Chondrocyte (in vitro differentiated cells): ENCODE measurements at regions not wholly inside any gene's neighbourhood (a gene's known extent, or its start where the extent isn't known, plus 50 kb on each side); places are given as distances from the start of the nearest gene placed in this dataset.

Experiments used
- DNase-seq: peaks from one replicate; pipeline ENCODE4 v3.0.0; 2021; ENCODE audit warnings: mixed read lengths, low spot score
- H3K27ac Mint-ChIP-seq: one replicate; pipeline ENCODE4 v1.8.0; 2021; ENCODE audit warnings: mild to moderate bottlenecking, moderate library complexity, mixed read lengths; ENCODE audit not compliant: unreplicated experiment
- H3K27me3 Mint-ChIP-seq: 2 replicates; pipeline ENCODE4 v1.8.0; 2021; ENCODE audit warnings: low read depth, mixed read lengths
- H3K36me3 Mint-ChIP-seq: 2 replicates; pipeline ENCODE4 v1.8.0; 2021; ENCODE audit warnings: low read depth, mixed read lengths
- H3K4me1 Mint-ChIP-seq: 2 replicates; pipeline ENCODE4 v1.8.0; 2021; ENCODE audit warnings: low read depth, mild to moderate bottlenecking, mixed read lengths
- H3K4me3 Mint-ChIP-seq: one replicate; pipeline ENCODE4 v1.8.0; 2021; ENCODE audit warnings: mild to moderate bottlenecking, moderate library complexity, mixed read lengths; ENCODE audit not compliant: unreplicated experiment
- H3K9me3 Mint-ChIP-seq: 2 replicates; pipeline ENCODE4 v1.8.0; 2021; ENCODE audit warnings: low read depth, mixed read lengths
- TF ChIP-seq, protein P1 (sequence below): fragments of 200-600 bp; sonication (generic); IDR thresholded peaks from 2 replicates; pipeline ENCODE4 v1.5.0; 2021; ENCODE audit warnings: antibody characterized with exemption, mild to moderate bottlenecking, moderate library complexity

DNA sequence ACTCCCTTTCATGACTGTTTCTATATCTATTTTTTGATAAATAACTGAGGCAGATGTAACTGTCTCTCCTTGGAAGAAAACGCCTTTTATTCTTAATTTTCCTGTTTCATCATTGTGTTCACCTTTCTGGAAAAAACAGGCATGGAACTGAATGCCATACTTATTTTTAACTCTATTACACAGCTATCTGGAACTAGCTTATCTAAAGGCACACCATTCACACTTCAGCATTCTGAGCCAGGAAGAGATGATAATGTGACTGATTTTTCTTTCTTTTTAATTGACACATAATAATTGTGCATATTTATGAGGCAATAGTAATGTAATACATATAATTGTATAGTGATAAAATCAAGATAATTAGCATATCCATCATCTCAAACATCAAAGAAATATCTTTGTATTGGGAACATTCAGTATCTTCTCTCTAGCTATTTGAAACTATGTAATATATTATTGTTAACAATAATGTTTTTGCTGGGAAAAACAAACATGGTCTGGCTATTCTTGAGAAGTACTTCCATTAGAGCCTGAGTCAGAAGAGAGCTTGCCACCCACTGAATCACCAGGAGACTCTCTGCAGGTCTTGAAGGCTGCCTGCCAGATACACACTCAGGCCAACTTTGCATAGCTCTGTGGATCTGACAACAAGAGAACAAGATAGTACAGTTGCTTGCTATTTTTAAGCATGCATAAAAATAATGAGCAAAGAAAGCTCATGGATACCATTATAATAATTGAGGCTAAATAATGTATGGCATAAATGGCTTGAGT lies 501.0 kb upstream of the EDIL3 start:
- peak overlapping the region; percentile 47 for H3K27ac Mint-ChIP-seq
- H3K27me3 Mint-ChIP-seq = peaks cover 9% of the 10 kb centered on the region
- TF ChIP-seq, protein P1, sequence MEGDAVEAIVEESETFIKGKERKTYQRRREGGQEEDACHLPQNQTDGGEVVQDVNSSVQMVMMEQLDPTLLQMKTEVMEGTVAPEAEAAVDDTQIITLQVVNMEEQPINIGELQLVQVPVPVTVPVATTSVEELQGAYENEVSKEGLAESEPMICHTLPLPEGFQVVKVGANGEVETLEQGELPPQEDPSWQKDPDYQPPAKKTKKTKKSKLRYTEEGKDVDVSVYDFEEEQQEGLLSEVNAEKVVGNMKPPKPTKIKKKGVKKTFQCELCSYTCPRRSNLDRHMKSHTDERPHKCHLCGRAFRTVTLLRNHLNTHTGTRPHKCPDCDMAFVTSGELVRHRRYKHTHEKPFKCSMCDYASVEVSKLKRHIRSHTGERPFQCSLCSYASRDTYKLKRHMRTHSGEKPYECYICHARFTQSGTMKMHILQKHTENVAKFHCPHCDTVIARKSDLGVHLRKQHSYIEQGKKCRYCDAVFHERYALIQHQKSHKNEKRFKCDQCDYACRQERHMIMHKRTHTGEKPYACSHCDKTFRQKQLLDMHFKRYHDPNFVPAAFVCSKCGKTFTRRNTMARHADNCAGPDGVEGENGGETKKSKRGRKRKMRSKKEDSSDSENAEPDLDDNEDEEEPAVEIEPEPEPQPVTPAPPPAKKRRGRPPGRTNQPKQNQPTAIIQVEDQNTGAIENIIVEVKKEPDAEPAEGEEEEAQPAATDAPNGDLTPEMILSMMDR = no peak
- no peak overlapping the region for H3K4me3 Mint-ChIP-seq
- peaks cover 16% of the 10 kb centered on the region for H3K4me1 Mint-ChIP-seq
- H3K36me3 Mint-ChIP-seq = peaks cover 3% of the 10 kb centered on the region
- no peak for DNase-seq
- H3K9me3 Mint-ChIP-seq = peaks cover 10% of the 10 kb centered on the region

DNA sequence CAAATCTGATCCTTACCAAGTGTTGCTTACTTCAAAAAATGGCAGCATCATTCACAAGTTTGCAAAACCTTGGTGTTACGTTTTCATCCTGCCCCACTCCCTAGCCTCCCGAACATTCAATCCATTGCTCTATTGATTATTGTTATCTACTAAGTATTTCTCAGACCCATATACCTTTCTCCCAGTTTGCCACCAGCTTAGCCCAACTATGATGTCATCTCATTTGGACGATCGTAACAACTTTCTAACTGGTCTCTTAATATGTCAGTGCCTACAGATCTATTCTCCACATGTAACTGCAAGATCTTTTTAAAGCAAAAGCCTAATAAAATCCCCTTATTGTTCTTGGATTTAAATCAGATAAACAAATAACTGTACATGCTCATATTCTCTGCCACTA lies 497.1 kb upstream of the EDIL3 start:
- no peak for DNase-seq
- peaks cover 16% of the 10 kb centered on the region for H3K4me1 Mint-ChIP-seq
- H3K4me3 Mint-ChIP-seq = no peak overlapping the region
- TF ChIP-seq, protein P1 = no peak
- no peaks in the 10 kb centered on the region for H3K27me3 Mint-ChIP-seq
- H3K36me3 Mint-ChIP-seq = no peaks in the 10 kb centered on the region
- H3K27ac Mint-ChIP-seq = no peak overlapping the region
- H3K9me3 Mint-ChIP-seq = no peaks in the 10 kb centered on the region

DNA sequence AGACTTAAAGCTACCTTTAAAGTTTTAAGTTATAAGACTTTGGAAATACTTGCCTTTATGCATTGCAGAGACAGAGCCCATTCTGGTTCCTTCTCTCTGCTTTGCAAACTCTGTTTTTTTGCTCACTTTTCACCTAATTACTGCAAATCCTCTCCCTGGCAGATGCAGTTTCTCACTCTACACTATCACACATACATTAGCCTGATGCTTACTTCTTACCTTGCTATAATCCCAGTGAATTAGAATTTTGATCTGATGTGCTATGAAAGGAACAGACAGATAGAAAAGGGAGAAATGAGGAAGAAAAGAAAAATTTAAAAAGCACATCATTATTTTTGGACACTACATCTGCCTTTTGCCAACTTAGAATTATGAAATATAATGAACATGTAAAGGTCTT lies 489.5 kb upstream of the EDIL3 start:
- TF ChIP-seq, protein P1 = no peak
- no peak overlapping the region for H3K27ac Mint-ChIP-seq
- no peak overlapping the region for H3K4me3 Mint-ChIP-seq
- H3K36me3 Mint-ChIP-seq = peaks cover 2% of the 10 kb centered on the region
- DNase-seq = no peak
- peaks cover 5% of the 10 kb centered on the region for H3K4me1 Mint-ChIP-seq
- H3K27me3 Mint-ChIP-seq = peaks cover 6% of the 10 kb centered on the region
- H3K9me3 Mint-ChIP-seq = no peaks in the 10 kb centered on the region

DNA sequence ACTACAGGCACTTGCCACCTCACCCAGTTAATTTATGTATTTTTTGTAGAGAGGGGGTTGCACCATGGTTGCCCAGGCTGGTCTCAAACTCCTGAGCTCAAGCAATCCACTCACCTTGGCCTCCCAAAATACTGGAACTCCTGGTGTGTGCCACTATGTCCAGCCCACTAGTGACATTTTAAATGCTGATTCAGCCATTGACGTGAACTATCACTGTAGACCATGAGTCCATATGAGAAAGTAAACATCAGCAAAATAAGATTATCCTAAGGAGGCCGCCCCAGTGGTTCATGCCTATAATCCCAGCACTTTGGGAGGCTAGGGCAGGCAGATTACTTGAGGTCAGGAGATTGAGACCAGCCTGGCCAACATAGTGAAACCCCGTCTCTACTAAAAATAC lies 488.1 kb upstream of the EDIL3 start:
- H3K4me1 Mint-ChIP-seq = peaks cover 5% of the 10 kb centered on the region
- peaks cover 8% of the 10 kb centered on the region for H3K27me3 Mint-ChIP-seq
- no peak overlapping the region for H3K4me3 Mint-ChIP-seq
- no peak for DNase-seq
- TF ChIP-seq, protein P1 = no peak
- H3K9me3 Mint-ChIP-seq = no peaks in the 10 kb centered on the region
- H3K27ac Mint-ChIP-seq = no peak overlapping the region
- peaks cover 2% of the 10 kb centered on the region for H3K36me3 Mint-ChIP-seq

DNA sequence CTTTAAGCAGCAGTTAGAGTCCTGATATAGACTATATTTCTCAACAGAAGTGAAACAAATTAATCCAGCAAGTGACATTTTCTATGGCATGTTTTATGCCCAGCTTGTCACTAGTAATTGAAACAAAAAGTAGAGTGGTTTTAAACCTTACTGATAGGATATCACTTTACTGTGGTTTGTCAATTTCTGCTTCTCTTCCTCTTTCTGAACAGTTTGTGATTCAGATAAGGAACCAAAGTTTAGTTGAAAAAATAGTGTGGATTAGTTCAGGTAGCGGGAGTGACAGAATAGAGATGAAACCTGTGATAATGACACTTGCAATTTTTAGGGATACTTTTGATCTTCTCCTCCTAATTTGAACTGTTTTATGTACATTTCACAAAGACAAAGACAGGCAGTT lies 485.7 kb upstream of the EDIL3 start:
- Mint-ChIP-seq H3K4me1 (peaks cover 5% of the 10 kb centered on the region), H3K4me3 (no peak overlapping the region), H3K27ac (no peak overlapping the region), H3K27me3 (peaks cover 10% of the 10 kb centered on the region), H3K9me3 (no peaks in the 10 kb centered on the region), H3K36me3 (no peaks in the 10 kb centered on the region)
- DNase-seq = no peak
- TF ChIP-seq, protein P1 = no peak
